ENCODE measurements at regions not wholly inside any gene's neighbourhood (a gene's known extent, or its start where the extent isn't known, plus 50 kb on each side); places are given as distances from the start of the nearest gene placed in this dataset.

DNA sequence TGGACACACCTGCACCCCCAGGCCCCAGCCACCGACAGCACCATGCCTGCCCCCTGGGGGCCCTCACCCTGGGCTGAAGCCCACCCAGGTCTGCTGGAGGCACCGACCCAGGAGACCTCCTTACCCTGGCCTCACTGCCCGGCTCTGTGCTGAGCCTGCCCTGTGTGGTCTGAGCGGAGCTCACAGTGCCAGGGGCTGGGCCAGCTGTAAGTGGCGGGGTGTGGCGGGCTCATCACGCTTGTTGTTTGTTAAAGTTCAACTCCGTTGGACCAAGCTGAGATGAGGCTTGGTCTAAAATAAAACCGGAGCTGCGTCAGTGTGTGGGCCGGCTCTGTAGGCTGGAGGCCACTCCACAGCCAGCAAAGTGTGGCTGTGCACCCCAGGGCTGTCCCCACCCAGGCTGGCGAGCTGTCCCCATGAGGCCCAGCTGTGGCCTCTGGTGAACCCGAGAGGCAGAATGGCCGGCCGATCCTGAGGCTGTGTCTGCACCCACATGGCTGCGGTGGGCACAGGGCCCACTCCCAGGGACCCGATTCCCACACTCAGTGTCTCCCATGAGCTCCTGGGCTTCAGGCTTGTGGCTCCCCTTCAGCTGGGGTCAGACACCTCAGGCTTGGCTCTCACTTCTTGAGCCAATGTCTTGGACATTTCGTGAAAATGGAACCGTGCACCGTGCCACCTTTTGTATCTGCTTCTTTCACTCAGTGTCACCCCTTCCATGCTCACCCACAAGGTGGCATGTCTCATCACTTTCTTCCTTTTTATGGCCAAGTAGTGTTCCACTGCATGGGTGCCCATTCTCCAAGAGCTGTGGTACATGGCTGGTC, 137.9 kb downstream of the CTTN start:
- no peak for DNase-seq

DNA sequence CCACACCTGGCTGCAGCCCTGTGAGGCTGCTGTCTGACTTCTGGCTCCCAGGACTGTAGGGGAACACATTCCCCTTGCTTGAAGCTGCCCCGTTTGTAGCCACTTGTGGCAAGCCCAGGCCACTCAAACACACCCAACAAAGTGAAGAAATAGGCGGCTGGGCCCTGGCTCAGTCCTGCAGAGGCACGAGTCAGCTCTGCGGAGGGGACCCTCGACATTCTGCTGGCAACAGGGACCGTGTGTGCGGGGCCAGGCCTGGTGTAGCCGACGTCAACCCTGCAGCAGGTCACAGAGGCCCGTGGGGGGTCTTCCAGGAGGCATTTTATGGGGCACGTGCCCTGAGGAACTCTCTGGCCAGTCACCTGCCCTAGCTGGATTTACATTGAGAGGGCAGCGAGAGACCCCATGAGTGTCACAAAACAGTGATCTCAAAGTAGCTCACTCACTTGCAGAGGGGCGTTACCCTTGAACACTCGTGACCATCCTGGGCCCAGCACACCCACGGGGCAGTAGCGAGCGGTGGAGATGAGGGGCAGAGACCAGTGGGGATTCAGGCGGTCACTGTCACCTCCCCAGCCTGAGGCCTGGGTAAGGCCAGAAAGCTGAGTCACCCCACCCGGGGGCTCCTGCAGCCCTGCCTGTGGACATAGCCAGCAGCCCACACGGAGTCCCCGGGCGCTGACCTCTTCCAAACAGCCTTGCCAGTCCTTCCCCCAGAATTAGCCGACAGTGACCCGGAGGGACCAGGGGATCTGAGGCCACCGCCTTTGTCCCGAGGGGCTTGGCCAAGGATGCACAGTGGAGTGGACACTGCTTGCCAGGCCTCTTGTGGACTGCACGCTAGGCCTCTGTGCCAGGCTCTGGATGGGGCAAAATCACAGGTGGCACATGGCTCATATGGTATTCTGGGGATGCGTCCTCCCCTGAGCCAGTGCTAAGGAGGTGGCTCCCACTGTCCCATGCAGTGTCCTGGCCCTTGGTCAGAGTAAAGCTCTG, 139.5 kb downstream of the CTTN start:
- DNase-seq, result no peak

DNA sequence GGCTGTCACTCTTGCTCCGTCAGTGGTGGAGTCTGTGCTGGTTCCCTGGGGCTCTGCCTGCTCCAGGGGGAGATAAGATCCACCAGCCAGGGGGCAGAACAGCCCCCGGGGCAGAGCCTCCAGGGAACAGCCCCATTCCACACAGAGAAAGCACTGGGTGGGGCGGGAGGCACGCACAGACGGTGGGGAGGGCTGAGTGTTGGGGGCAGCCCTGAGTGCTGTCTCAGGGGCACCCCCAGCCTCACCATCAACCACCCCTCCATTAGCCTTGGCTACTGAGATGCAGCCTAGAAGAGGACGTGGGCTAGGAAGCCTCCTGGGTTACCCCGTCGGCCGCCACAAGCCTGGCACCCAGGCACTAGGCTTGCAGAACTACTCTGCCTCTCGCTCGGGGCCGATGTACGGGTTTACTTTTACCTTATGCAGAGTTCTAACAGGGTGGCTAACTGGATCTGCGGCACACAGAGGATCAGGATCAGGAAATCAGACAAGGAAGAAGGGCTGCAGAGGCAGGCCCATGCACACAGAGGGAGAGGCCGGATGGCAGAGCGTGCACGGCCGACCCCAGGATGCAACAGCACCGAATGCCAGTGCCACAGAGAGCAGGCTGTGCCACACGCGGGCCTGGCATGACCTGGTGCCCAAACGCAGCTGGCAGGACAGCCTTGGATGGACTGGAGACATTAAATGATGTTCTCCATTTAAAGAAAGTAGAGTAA, 140.5 kb downstream of the CTTN start:
- DNase-seq, result no peak

DNA sequence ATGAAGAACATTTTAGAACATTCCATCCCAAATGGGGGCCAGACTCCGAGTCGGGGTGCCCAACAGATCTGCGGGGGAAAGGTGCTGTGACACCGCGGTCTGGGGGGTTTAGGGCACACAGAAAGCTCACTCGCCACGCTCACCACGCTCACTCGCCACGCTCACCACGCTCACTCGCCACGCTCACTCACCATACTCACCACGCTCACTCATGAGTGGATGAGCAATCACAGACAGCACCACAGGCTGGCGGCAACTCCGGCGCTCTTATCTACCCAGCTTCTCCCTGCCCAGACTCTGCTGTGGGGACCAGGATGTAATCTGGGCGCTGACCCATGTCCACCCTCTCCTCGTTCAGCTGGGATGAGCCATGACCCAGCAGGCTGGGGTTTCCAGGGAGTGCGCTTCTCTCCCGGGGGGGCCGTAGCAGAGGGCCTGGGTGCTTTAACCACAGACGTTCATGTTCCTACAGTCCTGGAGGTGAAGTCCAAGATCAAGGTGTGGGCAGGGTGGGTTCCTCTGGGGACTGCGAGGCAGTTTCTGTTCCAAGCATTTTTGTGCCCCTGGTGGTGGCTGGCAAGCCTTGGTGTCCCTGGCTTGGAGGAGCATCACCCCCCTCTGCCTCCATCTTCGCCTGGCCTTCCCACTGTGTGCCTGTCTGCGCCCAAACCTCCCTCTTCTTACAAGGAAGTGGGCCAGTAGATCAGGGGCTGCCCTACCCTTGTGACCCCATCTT, 141.2 kb downstream of the CTTN start:
- no peak for DNase-seq

DNA sequence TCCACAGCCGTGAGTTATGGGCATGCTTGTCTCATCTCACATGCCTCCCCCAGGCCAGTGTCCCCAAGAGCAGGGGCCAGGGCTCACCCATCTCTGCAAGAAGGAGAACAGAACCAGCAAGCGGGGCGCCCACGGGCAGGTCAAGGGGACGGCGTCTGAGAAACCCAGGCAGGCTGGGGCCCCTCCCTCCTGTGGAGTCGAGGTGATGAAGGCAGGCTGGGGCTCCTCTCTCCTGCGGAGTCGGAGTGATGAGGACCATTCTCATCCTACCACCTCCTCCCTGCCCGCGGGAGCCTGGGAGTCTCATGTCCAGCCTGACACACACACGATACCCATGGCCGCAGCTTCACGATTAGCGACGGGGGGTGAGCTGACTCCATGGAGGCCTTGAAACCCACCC, 141.9 kb downstream of the CTTN start:
- DNase-seq, result no peak

DNA sequence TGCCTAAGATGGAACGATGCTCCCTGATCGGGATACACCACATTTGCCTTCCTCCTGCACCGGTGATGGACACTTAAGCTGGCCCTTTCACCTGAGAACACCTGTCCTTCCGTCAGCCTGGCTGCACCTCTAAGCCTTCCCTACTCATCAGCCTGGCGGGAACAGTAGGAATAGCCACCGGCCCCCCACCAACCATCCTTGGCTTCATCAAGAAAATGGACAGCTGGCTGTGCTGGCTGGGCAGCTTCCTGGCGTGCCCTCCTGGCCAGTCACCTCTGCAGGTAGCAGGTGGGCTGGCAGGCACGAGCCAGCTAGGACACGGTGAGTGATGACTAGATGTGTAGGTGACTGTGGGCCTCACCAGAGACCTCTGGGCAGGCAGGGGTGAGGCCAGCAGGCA, 142.8 kb downstream of the CTTN start:
- DNase-seq, result no peak

DNA sequence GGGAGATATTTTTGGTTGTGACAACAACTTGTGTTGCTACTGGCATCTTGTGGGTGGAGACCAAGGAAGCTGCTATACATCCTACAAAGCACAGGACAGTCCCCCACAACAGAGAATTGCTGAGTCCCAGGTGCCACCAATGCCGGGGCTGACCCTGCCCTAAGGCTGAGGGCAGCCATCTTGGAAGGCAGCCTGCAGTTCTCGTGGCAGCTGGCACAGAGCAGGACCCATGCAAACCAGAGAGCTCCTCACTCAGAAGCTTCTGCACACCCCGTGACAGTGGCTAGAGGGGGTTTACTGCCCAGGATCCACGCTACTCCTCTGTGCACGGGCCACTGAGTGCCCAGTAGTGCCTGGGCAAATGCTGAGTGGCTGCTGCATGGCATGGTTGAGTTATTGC, 143.4 kb downstream of the CTTN start:
- DNase-seq, result no peak

DNA sequence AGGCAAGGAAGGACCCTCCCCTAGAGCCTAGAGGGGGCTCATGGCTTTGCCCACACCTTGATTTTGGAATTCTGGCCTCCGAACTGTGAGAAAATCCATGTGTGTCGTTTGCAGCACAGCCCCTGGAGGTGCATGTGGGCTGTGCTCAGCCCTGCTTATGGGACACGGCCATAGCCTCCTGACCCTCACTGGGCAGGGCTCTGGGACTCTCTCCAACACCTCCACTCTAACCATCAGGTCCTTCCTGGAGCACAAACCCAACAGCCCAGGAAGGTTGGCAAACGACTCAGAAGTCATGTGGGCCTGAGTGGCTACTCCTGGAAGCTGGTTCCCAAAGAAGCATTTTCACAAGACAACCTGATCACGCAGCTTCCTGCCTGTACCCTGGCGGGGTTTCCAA, 144.1 kb downstream of the CTTN start:
- DNase-seq, result no peak

DNA sequence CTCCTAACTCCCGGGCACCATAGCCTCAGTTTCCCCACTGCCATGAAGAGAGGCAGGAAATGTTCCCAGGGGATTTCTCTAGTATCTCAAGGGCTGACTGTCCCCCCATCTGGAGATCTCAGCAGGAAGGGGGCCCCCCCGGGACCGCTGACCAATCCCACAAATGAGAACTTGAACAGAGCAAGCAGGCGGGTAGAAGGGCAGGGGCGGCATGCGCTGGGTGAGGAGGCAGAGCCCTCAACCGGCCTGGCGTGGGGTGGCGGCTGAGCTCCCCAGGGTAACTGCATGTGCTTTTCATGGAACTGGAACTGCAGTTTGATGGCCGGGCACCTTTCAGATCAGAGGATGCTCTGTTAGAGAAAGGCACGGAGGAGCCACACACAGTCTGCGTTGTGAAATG, 144.5 kb downstream of the CTTN start:
- DNase-seq, result no peak

DNA sequence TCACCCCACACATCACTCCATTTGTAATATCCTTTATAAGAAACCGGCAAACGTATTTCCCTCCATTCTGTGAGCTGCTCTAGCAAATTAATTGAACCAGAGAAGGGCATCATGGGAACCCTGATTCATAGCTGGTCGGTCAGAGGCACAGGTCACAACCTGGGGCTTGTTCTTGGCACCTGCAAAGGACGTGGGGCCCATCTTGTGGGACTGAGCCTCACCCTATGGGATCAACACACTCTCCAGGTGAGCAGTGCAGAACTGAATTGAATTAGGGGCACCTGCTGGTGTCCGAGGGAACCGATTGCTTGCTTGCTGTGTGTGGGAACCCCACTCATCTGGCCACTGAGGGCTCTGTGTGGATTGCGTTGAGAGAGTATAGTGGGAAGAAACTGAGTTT, 145.3 kb downstream of the CTTN start:
- no peak for DNase-seq

DNA sequence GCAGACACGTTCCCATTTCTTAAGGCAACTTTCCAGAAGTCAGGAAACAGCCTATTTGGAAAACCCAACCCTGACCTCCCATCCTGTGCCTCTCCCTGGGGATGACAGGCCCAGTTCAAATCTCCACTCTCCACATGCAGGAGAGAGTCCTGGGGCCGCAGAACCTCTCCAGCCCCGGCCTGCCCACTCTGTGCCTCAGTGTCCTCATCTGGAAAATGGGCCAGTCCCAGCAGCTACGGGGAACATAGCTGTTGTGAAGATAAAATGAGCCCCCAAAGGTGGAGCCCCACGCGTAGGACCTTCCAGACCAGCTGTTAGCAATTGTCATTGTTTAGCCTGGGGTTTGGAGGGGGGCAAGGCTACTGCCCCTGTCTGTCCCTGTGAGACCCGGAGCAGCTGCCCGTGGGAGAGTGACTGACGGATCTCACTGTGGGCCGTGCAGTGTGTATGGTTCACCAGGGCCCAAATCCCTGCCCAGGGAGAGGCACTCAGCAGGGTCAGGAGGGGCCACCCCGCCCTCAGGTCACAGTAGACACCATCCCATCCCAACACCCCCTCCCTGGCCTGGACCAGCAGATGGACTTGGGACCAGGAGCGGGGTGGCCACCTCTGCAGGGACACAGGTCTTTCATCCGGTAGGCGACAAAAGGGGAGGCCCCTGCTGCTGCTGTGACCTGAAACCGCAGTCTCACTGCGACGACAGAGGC, 145.9 kb downstream of the CTTN start:
- DNase-seq, result no peak

DNA sequence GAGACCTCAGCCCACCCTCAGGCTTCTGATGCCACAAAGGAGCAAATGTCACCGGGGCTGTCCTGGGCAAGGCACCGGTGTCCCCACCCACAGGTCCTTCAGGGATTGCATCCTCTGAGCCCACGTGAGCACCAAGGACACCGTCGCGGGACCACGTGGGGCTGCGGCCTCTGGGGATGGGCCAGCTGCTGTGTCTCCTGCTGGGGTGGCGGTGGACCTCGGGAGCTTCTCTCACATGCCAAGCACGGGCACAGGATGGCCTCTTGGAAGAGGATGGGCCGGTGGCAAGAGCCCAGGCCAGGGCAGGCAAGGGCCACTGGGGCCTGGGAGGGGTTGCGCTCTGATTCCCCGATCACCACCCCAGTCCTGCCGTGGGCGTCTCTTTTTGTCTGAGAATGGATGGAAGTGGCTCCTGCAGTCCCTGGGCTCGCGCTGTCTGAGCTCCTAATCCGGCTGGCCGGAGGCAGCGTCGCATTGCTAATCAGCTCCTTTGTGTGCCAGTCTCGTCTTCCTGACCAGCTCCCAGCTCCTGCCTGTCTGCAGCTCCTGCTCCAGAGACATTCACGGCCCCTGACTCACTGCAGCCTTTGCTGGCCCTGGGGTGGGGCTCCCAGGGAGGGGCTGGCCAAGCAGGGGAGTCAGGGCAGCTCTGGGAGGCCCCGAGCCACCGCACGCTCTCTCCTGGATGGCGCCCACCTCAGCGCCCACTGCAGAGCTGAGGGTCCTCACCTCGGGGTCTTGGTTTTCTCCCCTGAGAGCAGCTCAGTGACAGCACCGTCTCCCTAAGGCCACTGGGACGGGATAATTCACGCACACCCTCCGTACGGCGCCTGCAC, 146.7 kb downstream of the CTTN start:
- no peak for DNase-seq

DNA sequence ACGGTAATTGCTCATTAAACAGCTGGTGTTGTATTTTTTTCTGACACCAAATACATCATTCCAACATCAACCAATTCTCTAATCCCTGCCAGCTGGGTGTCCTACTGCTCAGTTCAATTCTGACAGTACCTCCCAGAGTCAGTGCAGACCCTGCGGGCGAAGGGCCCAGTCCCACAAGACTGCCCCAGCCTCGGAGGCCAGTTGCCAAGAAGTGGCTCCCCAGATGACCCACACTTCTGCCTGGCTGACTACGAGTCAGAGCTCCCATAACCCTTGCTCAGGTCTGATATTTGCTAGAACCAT, 147.2 kb downstream of the CTTN start:
- no peak for DNase-seq

DNA sequence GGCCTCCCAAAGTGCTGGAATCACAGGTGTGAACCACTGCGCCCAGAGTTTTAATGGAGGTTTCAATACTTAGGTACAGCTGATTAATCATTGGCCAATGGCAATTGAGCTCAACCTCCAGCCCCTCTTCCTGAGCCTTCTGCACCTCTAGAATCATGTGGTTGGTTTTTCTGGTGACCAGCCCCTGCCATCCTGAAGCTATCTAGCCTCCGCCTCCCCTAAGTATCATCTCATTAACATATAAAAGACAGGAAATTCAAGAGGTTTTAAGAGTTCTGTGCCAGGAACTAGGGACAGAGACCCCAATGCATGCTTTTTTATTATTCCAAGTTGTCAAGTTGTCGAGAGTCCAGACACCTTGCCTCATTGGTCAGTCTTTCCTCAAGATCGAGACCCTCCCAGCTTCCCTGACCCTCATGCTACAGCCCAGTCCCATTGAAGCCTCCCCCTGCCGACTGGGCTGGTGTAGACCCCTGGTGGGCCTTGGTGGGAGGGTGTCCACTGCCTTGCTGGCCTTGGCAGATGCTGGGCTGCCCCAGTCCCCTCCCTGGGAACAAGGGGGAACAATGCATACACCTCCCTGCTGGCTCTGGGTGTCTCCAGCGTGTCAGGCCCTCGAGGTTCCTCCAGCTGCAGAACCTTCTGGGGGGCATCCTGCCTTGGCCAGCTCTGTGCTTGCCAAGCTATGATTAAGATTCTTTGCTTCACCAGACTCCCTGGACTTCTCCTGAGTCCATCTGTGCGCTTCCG, 148.0 kb downstream of the CTTN start:
- DNase-seq, result no peak

DNA sequence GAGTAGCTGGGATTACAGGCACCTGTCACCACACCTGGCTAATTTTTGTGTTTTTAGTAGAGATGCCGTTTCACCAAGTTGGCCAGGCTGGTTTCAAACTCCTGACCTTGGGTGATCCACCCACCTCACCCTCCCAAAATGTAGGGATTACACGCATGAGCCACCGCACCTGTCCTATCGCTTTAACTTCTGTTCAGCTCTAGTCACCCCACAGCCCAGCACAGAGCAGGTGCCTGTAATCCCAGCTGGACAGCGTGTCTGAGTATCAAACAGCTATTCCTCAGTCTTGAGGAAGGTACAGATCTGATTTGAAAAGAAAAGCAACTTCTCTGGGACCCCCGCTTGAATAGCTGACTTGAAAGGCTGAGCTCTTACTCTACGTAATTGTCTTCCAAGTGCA, 149.1 kb downstream of the CTTN start:
- DNase-seq, result no peak

DNA sequence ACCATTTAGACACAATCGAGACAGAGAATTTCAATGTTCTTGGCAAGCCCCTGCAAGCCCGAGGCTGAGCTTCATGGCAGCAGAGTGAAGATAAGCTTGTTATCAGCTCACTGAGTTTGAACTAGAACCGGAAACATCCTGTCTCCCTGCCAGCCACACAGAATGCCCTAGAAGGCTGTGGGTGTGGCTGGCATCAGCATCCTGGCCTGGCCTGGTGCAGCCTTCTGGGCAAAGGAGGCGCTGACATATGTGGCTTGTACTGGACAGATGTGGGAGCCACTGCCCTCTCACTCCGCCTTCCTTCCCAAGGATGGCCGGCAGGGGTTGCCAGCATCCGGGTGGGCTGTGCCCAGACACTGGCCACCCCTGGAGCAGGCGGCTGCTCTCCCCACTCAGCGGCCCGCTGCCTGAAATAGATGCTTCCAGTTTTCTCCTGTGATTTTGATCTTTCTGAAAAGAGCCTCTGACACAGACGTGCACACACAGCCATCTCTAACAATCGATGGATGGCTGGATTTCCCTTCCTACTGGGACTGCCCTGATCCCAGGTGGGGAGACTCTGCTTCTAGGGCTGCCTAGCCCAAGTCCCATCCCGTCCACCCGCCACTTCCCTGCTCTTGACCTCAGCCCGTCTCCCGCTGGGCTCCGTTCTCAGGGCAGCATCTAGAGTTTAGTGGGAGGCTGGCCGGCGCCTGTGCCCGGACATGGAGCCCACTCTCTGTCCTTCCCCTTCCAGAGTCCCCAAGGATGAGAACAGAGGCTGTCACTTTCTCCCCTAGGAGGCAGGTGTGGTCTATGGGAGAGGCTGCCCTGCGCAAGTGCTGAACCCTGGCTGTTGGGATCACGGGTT, 149.7 kb downstream of the CTTN start:
- DNase-seq, result no peak

DNA sequence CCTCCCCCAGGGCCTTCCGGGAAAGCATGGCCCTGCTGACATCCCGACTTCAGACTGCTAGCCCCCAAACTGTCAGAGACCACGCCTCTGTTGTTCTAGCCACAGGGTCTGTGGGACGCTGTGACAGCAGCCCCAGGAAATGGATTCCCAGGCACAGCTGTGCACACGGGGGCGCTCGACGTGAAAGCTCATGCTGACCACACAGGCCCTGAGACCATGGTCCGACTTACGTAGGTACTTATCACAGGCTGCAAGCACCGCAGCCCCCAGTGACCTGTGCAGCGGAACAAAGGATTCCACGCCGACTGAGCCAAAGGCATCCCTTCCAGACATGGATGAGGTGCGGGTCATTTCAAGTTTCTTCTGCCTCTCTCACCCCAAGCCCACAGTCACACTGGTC, 150.6 kb downstream of the CTTN start:
- DNase-seq, result no peak

DNA sequence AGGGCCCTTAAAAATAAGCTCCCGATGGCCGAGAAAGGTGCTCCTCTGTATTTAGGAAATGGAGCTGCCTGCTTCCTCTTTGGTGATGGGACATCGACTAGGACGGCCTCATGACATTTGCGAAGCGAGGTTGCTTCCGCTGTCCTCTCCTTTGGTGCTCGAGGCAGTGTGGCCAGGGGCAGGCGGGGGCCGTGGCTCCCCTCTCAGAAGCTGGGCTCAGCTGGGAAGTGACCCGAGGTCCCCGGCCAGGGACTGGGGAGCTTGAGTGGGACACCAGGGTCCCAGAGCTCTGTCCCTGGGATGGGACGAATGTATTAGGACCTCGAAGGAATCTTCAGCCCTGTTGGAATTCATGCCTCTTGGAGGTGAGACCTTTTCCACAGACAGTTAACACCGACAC, 151.1 kb downstream of the CTTN start:
- no peak for DNase-seq

DNA sequence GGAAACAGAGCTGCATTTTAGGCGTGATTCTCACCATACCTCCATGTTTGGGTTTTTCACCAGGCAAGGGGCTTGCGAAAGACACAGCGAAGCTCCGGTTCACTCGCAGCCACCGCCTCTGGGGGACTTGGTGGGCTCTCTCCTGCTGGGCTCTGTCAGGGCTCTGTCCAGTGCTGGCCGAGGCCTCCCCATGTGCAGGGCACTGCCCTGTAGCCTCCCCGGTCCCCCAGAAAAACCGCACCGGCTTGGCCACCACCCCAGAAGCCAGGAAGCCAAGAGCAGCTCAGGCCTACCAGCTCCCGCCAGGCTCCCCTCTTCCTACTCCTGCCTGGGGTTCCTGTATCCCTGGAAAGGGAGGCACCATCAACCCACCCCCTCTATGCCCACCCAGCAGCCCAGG, 151.5 kb downstream of the CTTN start:
- DNase-seq, result no peak

Measured in fibroblast of skin of back (primary cell).